Fibroblast of villous mesenchyme (primary cell): ENCODE measurements at regions not wholly inside any gene's neighbourhood (a gene's known extent, or its start where the extent isn't known, plus 50 kb on each side); places are given as distances from the start of the nearest gene placed in this dataset.

Source experiments
- DNase-seq: peaks from one replicate; pipeline ENCODE4 v3.0.0-alpha.2; 2010; ENCODE audit warnings: low read depth
- H3K4me3 ChIP-seq: 2 replicates; pipeline ENCODE4 v1.5.1; 2011; ENCODE audit warnings: low read depth, mild to moderate bottlenecking, low read length
- CTCF ChIP-seq: IDR thresholded peaks from 2 replicates; pipeline ENCODE4 v1.5.1; 2012; ENCODE audit warnings: low read depth, mild to moderate bottlenecking, low read length; ENCODE audit not compliant: insufficient read depth

GRCh38 chr1:30637183-30637980 is 86.0 kb downstream of the MATN1 start:
- no peak overlapping the region for H3K4me3 ChIP-seq
- DNase-seq = no peak
- TF ChIP-seq CTCF = no peak

GRCh38 chr1:30636621-30637020 is 86.8 kb downstream of the MATN1 start:
- DNase-seq = no peak
- H3K4me3 ChIP-seq = no peak overlapping the region
- TF ChIP-seq CTCF = no peak

GRCh38 chr1:30635391-30635975 is 87.9 kb downstream of the MATN1 start:
- DNase-seq = no peak
- H3K4me3 ChIP-seq = no peak overlapping the region
- no peak for TF ChIP-seq CTCF

- no peak for TF ChIP-seq CTCF
- no peak overlapping the region for H3K4me3 ChIP-seq
- DNase-seq = no peak
Measured at GRCh38 chr1:30634507-30634906, 88.9 kb downstream of the MATN1 start.

- no peak overlapping the region for H3K4me3 ChIP-seq
- no peak for TF ChIP-seq CTCF
- DNase-seq = no peak
Measured at GRCh38 chr1:30633294-30633693, 90.1 kb downstream of the MATN1 start.

GRCh38 chr1:30632481-30632880 is 90.9 kb downstream of the MATN1 start:
- H3K4me3 ChIP-seq = no peak overlapping the region
- no peak for DNase-seq
- TF ChIP-seq CTCF = no peak

- no peak for DNase-seq
- TF ChIP-seq CTCF = no peak
Measured at GRCh38 chr1:30631700-30632099, 91.7 kb downstream of the MATN1 start.

More at GRCh38 chr1:30631700-30632099, 91.7 kb downstream of the MATN1 start:
- no peak overlapping the region for H3K4me3 ChIP-seq
